CD14-positive monocyte (primary cell): ENCODE measurements at regions not wholly inside any gene's neighbourhood (a gene's known extent, or its start where the extent isn't known, plus 50 kb on each side); places are given as distances from the start of the nearest gene placed in this dataset.

Experiments
- DNase-seq, 3 donors: peaks; one replicate each; pipeline ENCODE4 v3.0.0-alpha.2; 2011 to 2022
- H2AFZ ChIP-seq: 2 replicates; pipeline ENCODE4 v1.6.0; 2012; ENCODE audit warnings: mild to moderate bottlenecking, low read depth, low read length, inconsistent platforms; ENCODE audit not compliant: insufficient read depth, poor library complexity, severe bottlenecking
- H3K27ac ChIP-seq, 2 donors: 1 replicate in 1 of 2; 2 replicates in 1 of 2; pipeline ENCODE4 v1.5.1; 2012 to 2013; ENCODE audit warnings: low read length in 2 of 2, control low read depth in 1 of 2, inconsistent platforms in 1 of 2, low read depth in 1 of 2, mild to moderate bottlenecking in 1 of 2
- H3K27me3 ChIP-seq, 2 donors: one replicate each; pipeline versions ENCODE4 v1.6.0 to v1.6.1; 2011 to 2013; ENCODE audit warnings: low read length in 2 of 2; ENCODE audit not compliant: control insufficient read depth in 2 of 2, insufficient read depth in 2 of 2
- H3K36me3 ChIP-seq, 2 donors: replicated peaks in 1 of 2; 1 replicate in 1 of 2; 2 replicates in 1 of 2; pipeline versions ENCODE4 v1.5.1 to v1.6.1; 2012 to 2013; ENCODE audit warnings: low read length in 2 of 2, control low read depth in 1 of 2, inconsistent platforms in 1 of 2, mild to moderate bottlenecking in 1 of 2; ENCODE audit not compliant: insufficient read depth in 2 of 2, control insufficient read depth in 1 of 2
- H3K4me1 ChIP-seq, 2 donors: 1 replicate in 1 of 2; 2 replicates in 1 of 2; pipeline versions ENCODE4 v1.5.1 to v1.6.1; 2012 to 2013; ENCODE audit warnings: low read length in 2 of 2, control low read depth in 1 of 2, inconsistent platforms in 1 of 2, mild to moderate bottlenecking in 1 of 2, moderate library complexity in 1 of 2; ENCODE audit not compliant: insufficient read depth in 2 of 2, control insufficient read depth in 1 of 2
- H3K4me2 ChIP-seq: replicated peaks from 2 replicates; pipeline ENCODE3; 2012; ENCODE audit warnings: low read length, moderate library complexity, mild to moderate bottlenecking; ENCODE audit not compliant: poor library complexity, severe bottlenecking; ENCODE audit errors: extremely low read depth
- H3K4me3 ChIP-seq, 3 experiments: fragments of 200-600 bp in 1 of 3; sonication (generic) in 1 of 3; replicated peaks in 1 of 3; 1 replicate in 2 of 3; 2 replicates in 1 of 3; pipeline ENCODE4 v1.5.1; 2011 to 2013; ENCODE audit warnings: low read length in 3 of 3, mild to moderate bottlenecking in 3 of 3, control low read depth in 2 of 3, low read depth in 2 of 3, inconsistent platforms in 1 of 3, moderate library complexity in 1 of 3
- H3K79me2 ChIP-seq: 2 replicates; pipeline ENCODE4 v1.6.0; 2012; ENCODE audit warnings: mild to moderate bottlenecking, control low read depth, inconsistent platforms, low read length, moderate library complexity; ENCODE audit not compliant: insufficient read depth
- H3K9ac ChIP-seq: 2 replicates; pipeline ENCODE4 v1.6.0; 2017; ENCODE audit warnings: low read length, mild to moderate bottlenecking; ENCODE audit not compliant: insufficient read depth, poor library complexity, severe bottlenecking
- H3K9me3 ChIP-seq, 2 donors: replicated peaks in 1 of 2; 1 replicate in 1 of 2; 2 replicates in 1 of 2; pipeline versions ENCODE4 v1.5.1 to v1.6.1; 2012 to 2013; ENCODE audit warnings: low read length in 2 of 2, control low read depth in 1 of 2; ENCODE audit not compliant: control insufficient read depth in 1 of 2, insufficient read depth in 1 of 2
- H4K20me1 ChIP-seq: 2 replicates; pipeline ENCODE4 v1.6.0; 2012; ENCODE audit warnings: mild to moderate bottlenecking, low read length, control low read depth, moderate library complexity; ENCODE audit not compliant: insufficient read depth
- H3K27ac Mint-ChIP-seq, 7 donors: one replicate each; pipeline ENCODE4 v1.8.0; 2020; ENCODE audit warnings: mild to moderate bottlenecking in 7 of 7, mixed read lengths in 7 of 7, moderate library complexity in 6 of 7, inconsistent platforms in 2 of 7
- H3K27me3 Mint-ChIP-seq, 3 donors: one replicate each; pipeline ENCODE4 v1.8.0; 2021 to 2022; ENCODE audit warnings: low read depth in 3 of 3, mild to moderate bottlenecking in 3 of 3, mixed read lengths in 3 of 3, moderate library complexity in 3 of 3, inconsistent platforms in 1 of 3
- H3K36me3 Mint-ChIP-seq, 2 donors: one replicate each; pipeline ENCODE4 v1.8.0; 2020; ENCODE audit warnings: mixed read lengths in 2 of 2, inconsistent platforms in 1 of 2, mild to moderate bottlenecking in 1 of 2
- H3K4me1 Mint-ChIP-seq: one replicate; pipeline ENCODE4 v1.8.0; 2020; ENCODE audit warnings: mild to moderate bottlenecking, mixed read lengths
- H3K4me3 Mint-ChIP-seq, 2 donors: one replicate each; pipeline ENCODE4 v1.8.0; 2020; ENCODE audit warnings: mild to moderate bottlenecking in 2 of 2, mixed read lengths in 2 of 2, moderate library complexity in 1 of 2
- H3K9me3 Mint-ChIP-seq, 7 donors: one replicate each; pipeline ENCODE4 v1.8.0; 2020 to 2022; ENCODE audit warnings: mixed read lengths in 7 of 7, mild to moderate bottlenecking in 6 of 7, moderate library complexity in 6 of 7, inconsistent platforms in 2 of 7
- CTCF ChIP-seq: fragments of 200-600 bp; IDR thresholded peaks from one replicate; pipeline ENCODE4 v1.8.0; 2022; ENCODE audit warnings: antibody characterized with exemption, mild to moderate bottlenecking
- WGBS: methylation state at CpG from one replicate; pipeline ENCODE4 v1.1.5; 2013; ENCODE audit warnings: missing lambda C conversion rate; ENCODE audit not compliant: insufficient coverage; 5-methylcytosine and 5-hydroxymethylcytosine counted together
- intact Hi-C, 2 donors: fragments of 100-400 bp; cut with micrococcal nuclease; formaldehyde crosslinking; loops; one replicate each; pipeline versions ENCODE4 v1.15.0 to v1.15.1; 2023

DNA sequence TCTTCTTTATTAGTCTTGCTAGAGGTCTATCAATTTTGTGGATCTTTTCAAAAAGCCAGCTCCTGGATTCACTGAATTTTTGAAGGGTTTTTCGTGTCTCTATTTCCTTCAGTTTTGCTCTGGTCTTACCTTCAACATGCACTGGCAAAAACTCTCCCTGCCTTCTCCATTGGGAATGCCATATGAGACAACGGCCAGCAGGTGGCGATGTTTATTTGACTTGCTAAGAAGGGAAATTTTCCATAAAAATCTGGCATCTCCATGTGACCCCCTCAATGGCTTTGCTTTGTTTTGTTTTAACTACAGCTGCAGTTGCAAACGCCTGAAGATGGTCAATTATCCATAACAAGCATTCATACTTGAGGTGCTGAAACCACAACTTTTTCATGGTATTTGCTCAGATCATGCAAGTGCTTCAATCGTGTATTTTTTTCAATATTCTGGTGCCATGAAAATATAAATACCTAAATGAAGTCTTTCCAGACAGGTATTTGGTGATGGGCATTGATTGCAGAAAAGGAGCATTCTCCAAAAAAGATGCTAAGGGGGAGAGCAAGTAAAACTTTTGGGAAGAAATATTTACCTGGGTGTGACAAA lies 449.4 kb downstream of the CDY2B start:
- H3K4me1 Mint-ChIP-seq = no peaks in the 10 kb centered on the region
- peak in 1 of 3 donors; percentile 4 for DNase-seq
- no peak overlapping the region for H3K4me3 Mint-ChIP-seq
- H2AFZ ChIP-seq = no peak overlapping the region
- H3K27me3 Mint-ChIP-seq = peaks cover 0 to 1% (median 0%) of the 10 kb centered on the region in 3 donors
- no peaks in the 10 kb centered on the region for H4K20me1 ChIP-seq
- H3K4me3 ChIP-seq = no peak overlapping the region
- no peaks in the 10 kb centered on the region for H3K79me2 ChIP-seq
- no peaks in the 10 kb centered on the region for H3K4me1 ChIP-seq
- H3K27me3 ChIP-seq = no peaks in the 10 kb centered on the region
- no peaks in the 10 kb centered on the region for H3K9me3 ChIP-seq
- no peaks in the 10 kb centered on the region for H3K36me3 ChIP-seq
- no CpG with 5 or more reads among the region's 5 CpGs for WGBS
- TF ChIP-seq CTCF = peak; percentile 54
- no peak overlapping the region for H3K9ac ChIP-seq
- H3K4me2 ChIP-seq = no peak overlapping the region
- intact Hi-C loops = no loop called here
- H3K27ac ChIP-seq = no peak overlapping the region
- H3K27ac Mint-ChIP-seq = no peak overlapping the region
- no peaks in the 10 kb centered on the region for H3K36me3 Mint-ChIP-seq
- H3K9me3 Mint-ChIP-seq = no peaks in the 10 kb centered on the region

- H3K36me3 Mint-ChIP-seq = no peaks in the 10 kb centered on the region
- no peaks in the 10 kb centered on the region for H3K4me1 ChIP-seq
- H3K79me2 ChIP-seq = no peaks in the 10 kb centered on the region
- H3K36me3 ChIP-seq = no peaks in the 10 kb centered on the region
- whole genome bisulfite sequencing = no CpG with 5 or more reads among the region's 1 CpG
- no peak for TF ChIP-seq CTCF
- H3K4me1 Mint-ChIP-seq = no peaks in the 10 kb centered on the region
- no peaks in the 10 kb centered on the region for H3K27me3 ChIP-seq
- intact Hi-C loops = no loop called here
- H3K4me3 Mint-ChIP-seq = no peak overlapping the region
- H4K20me1 ChIP-seq = no peaks in the 10 kb centered on the region
- no peaks in the 10 kb centered on the region for H3K27me3 Mint-ChIP-seq
- H3K9me3 Mint-ChIP-seq = no peaks in the 10 kb centered on the region
- DNase-seq = no peak
- no peak overlapping the region for H2AFZ ChIP-seq
- H3K27ac Mint-ChIP-seq = no peak overlapping the region
- H3K4me2 ChIP-seq = no peak overlapping the region
- no peaks in the 10 kb centered on the region for H3K9me3 ChIP-seq
- no peak overlapping the region for H3K4me3 ChIP-seq
- no peak overlapping the region for H3K9ac ChIP-seq
- H3K27ac ChIP-seq = no peak overlapping the region
These were observed 481.5 kb downstream of the CDY2B start for GRCh38 chrY:17398336-17399072.
